A549 (cell line): ENCODE measurements at regions not wholly inside any gene's neighbourhood (a gene's known extent, or its start where the extent isn't known, plus 50 kb on each side); places are given as distances from the start of the nearest gene placed in this dataset.

Source experiments
- ATAC-seq, 2 experiments: fragments of 200-7000 bp in 1 of 2; fragments of >200 bp in 1 of 2; cut with Nextera tagmentation in 1 of 2; cut with Tn5 transposase in 1 of 2; 3 replicates each; pipeline versions ENCODE4 v1.8.0 to v1.9.1; 2018 to 2020; ENCODE audit warnings: mild to moderate bottlenecking in 1 of 2, moderate library complexity in 1 of 2
- CTCF ChIA-PET: fragments of 300-600 bp; sonication (Branson Sonifier 250); formaldehyde crosslinking; extraction: SDS; loops from one replicate; lab custom pipeline; 2021; ENCODE audit warnings: antibody characterized with exemption, inconsistent platforms; lab: Yijun Ruan, JAX
- POLR2A ChIA-PET: fragments of 350-600 bp; formaldehyde crosslinking; extraction: SDS; loops from one replicate; lab custom pipeline; 2021; ENCODE audit warnings: antibody characterized with exemption, inconsistent platforms; lab: Yijun Ruan, JAX
- DNase-seq, 2 experiments: peaks; one replicate each; pipeline versions ENCODE4 v3.0.0 to v3.0.0-alpha.2; 2011 to 2016; ENCODE audit warnings: low read depth in 1 of 2, low spot score in 1 of 2
- FAIRE-seq: peaks from 2 replicates; lab custom pipeline; 2011; peaks lifted over from hg19 to GRCh38; lab: Jason Lieb, UNC
- H3K27ac ChIP-seq, 2 experiments: fragments of >200 bp; sonication (Bioruptor Twin); formaldehyde crosslinking; 3 replicates each; pipeline ENCODE4 v1.5.1; 2016 to 2017
- H3K4me1 ChIP-seq: fragments of >200 bp; sonication (Bioruptor Twin); formaldehyde crosslinking; 3 replicates; pipeline ENCODE4 v1.6.1; 2016
- H3K4me2 ChIP-seq: fragments of >200 bp; sonication (Bioruptor Twin); formaldehyde crosslinking; 3 replicates; pipeline ENCODE4 v1.6.1; 2016
- H3K4me3 ChIP-seq: fragments of >200 bp; sonication (Bioruptor Twin); formaldehyde crosslinking; 3 replicates; pipeline ENCODE4 v1.5.1; 2016
- H3K9me3 ChIP-seq: fragments of >200 bp; sonication (Bioruptor Twin); formaldehyde crosslinking; 3 replicates; pipeline ENCODE4 v1.6.1; 2016
- CBX8 ChIP-seq: fragments of 200-600 bp; sonication (generic); IDR thresholded peaks from 2 replicates; pipeline ENCODE4 v1.6.1; 2016
- CHD2 ChIP-seq: fragments of 150-350 bp; IDR thresholded peaks from 2 replicates; pipeline ENCODE4 v1.6.1; 2014; ENCODE audit warnings: low read length; ENCODE audit not compliant: partially characterized antibody
- CHD4 ChIP-seq: fragments of 200-600 bp; sonication (generic); IDR thresholded peaks from 2 replicates; pipeline ENCODE4 v1.6.1; 2016; ENCODE audit warnings: antibody characterized with exemption, mild to moderate bottlenecking, borderline replicate concordance
- CTCF ChIP-seq: fragments of >200 bp; sonication (Bioruptor Twin); formaldehyde crosslinking; IDR thresholded peaks from 3 replicates; pipeline ENCODE4 v1.5.1; 2016
- EHMT2 ChIP-seq: fragments of 200-600 bp; sonication (generic); IDR thresholded peaks from 2 replicates; pipeline ENCODE4 v1.6.1; 2016; ENCODE audit warnings: antibody characterized with exemption, low read depth, mild to moderate bottlenecking, moderate library complexity
- ESRRA ChIP-seq: fragments of 150-350 bp; IDR thresholded peaks from 2 replicates; pipeline ENCODE4 v1.6.1; 2014; ENCODE audit warnings: mild to moderate bottlenecking, low read length, borderline replicate concordance
- FOSB ChIP-seq: fragments of 250-450 bp; sonication (Bioruptor Pico); IDR thresholded peaks from 2 replicates; pipeline ENCODE4 v1.5.0; 2020; ENCODE audit warnings: mild to moderate bottlenecking, moderate library complexity
- FOXS1 ChIP-seq: fragments of 250-450 bp; sonication (Bioruptor Pico); IDR thresholded peaks from 2 replicates; pipeline ENCODE4 v1.5.0; 2020; ENCODE audit warnings: mild to moderate bottlenecking, moderate library complexity
- GATA3 ChIP-seq: IDR thresholded peaks from 2 replicates; pipeline ENCODE4 v1.6.1; 2012; ENCODE audit warnings: borderline replicate concordance
- HOXB13 ChIP-seq: fragments of 250-450 bp; sonication (Bioruptor Pico); IDR thresholded peaks from 2 replicates; pipeline ENCODE4 v1.5.0; 2020; ENCODE audit warnings: low read depth, mild to moderate bottlenecking, moderate library complexity
- JUN ChIP-seq, 2 experiments: fragments of >200 bp; sonication (Bioruptor Twin); formaldehyde crosslinking; IDR thresholded peaks; 2 replicates in 1 of 2; 3 replicates in 1 of 2; pipeline ENCODE4 v1.6.1; 2016 to 2017
- JUNB ChIP-seq: fragments of >200 bp; sonication (Bioruptor Twin); formaldehyde crosslinking; IDR thresholded peaks from 2 replicates; pipeline ENCODE4 v1.6.1; 2016
- KDM1A ChIP-seq: fragments of 200-600 bp; sonication (generic); IDR thresholded peaks from 2 replicates; pipeline ENCODE4 v1.6.1; 2016; ENCODE audit warnings: low read depth, mild to moderate bottlenecking
- KDM5A ChIP-seq: fragments of 200-600 bp; sonication (generic); IDR thresholded peaks from 2 replicates; pipeline ENCODE4 v1.6.1; 2016; ENCODE audit warnings: antibody characterized with exemption, mild to moderate bottlenecking
- MYC ChIP-seq: IDR thresholded peaks from 2 replicates; pipeline ENCODE4 v1.6.1; 2012; ENCODE audit warnings: mild to moderate bottlenecking, inconsistent platforms, low read length, improper control_type of control experiment, borderline replicate concordance
- NR3C1 ChIP-seq: fragments of >200 bp; sonication (Bioruptor Twin); formaldehyde crosslinking; IDR thresholded peaks from 3 replicates; pipeline ENCODE4 v1.6.1; 2017
- PHF8 ChIP-seq: fragments of 200-600 bp; sonication (generic); IDR thresholded peaks from 2 replicates; pipeline ENCODE4 v1.6.1; 2016; ENCODE audit warnings: low read depth, mild to moderate bottlenecking, antibody characterized with exemption, moderate library complexity, borderline replicate concordance
- RARB ChIP-seq: fragments of 250-450 bp; sonication (Bioruptor Pico); IDR thresholded peaks from 2 replicates; pipeline ENCODE4 v1.8.0; 2021; ENCODE audit warnings: mild to moderate bottlenecking, moderate library complexity
- RFX5 ChIP-seq: fragments of 450-650 bp; IDR thresholded peaks from 2 replicates; pipeline ENCODE4 v1.7.1; 2014; ENCODE audit warnings: antibody characterized with exemption, mild to moderate bottlenecking, moderate library complexity
- RNF2 ChIP-seq: fragments of 200-600 bp; sonication (generic); IDR thresholded peaks from 2 replicates; pipeline ENCODE4 v1.6.1; 2016; ENCODE audit warnings: low read depth, mild to moderate bottlenecking, antibody characterized with exemption, moderate library complexity, borderline replicate concordance
- SREBF2 ChIP-seq: fragments of 450-650 bp; IDR thresholded peaks from 2 replicates; pipeline ENCODE4 v1.6.1; 2014; ENCODE audit warnings: mild to moderate bottlenecking, moderate library complexity
- TFCP2L1 ChIP-seq: fragments of 250-450 bp; sonication (Bioruptor Pico); IDR thresholded peaks from 2 replicates; pipeline ENCODE4 v1.5.0; 2021; ENCODE audit warnings: mild to moderate bottlenecking
- TP53 ChIP-seq: fragments of 250-450 bp; sonication (Bioruptor Pico); IDR thresholded peaks from 2 replicates; pipeline ENCODE4 v1.5.0; 2021; ENCODE audit warnings: mild to moderate bottlenecking, moderate library complexity
- USF2 ChIP-seq: fragments of 450-650 bp; IDR thresholded peaks from 2 replicates; pipeline ENCODE4 v1.6.1; 2014; ENCODE audit warnings: antibody characterized with exemption
- ZFP36 ChIP-seq: fragments of 450-650 bp; IDR thresholded peaks from 2 replicates; pipeline ENCODE4 v1.6.1; 2014; ENCODE audit warnings: borderline replicate concordance; ENCODE audit not compliant: partially characterized antibody
- WGBS: methylation state at CpG from one replicate; pipeline ENCODE4 v1.1.6; 2017; ENCODE audit errors: missing lambda C conversion rate; 5-methylcytosine and 5-hydroxymethylcytosine counted together
- TF ChIP-seq, protein P1 (sequence below): fragments of 250-450 bp; sonication (Bioruptor Pico); IDR thresholded peaks from 2 replicates; pipeline ENCODE4 v1.5.0; 2021; ENCODE audit warnings: mild to moderate bottlenecking, moderate library complexity, borderline replicate concordance
- TF ChIP-seq, protein P2 (sequence below): fragments of >200 bp; sonication (Bioruptor Twin); formaldehyde crosslinking; IDR thresholded peaks from 2 replicates; pipeline ENCODE4 v1.6.1; 2016

- ChIA-PET POLR2A (no interaction called here), CTCF (no interaction called here)
- no peak for ATAC-seq
- FAIRE-seq = no peak
- Histone ChIP-seq H3K27ac (no peak overlapping the region), H3K4me1 (no peaks in the 10 kb centered on the region), H3K4me2 (no peak overlapping the region), H3K9me3 (no peaks in the 10 kb centered on the region), H3K4me3 (no peak overlapping the region)
- no peak for DNase-seq
- TF ChIP-seq CBX8 (no peak), FOXS1 (no peak), KDM1A (no peak), NR3C1 (no peak), MYC (no peak), CHD4 (no peak), USF2 (no peak), TP53 (no peak)
- WGBS = 73% methylated on average over 3 of the region's 3 CpGs
Observed at GRCh38 chr14:62614122-62614521, 431.1 kb downstream of the KCNH5 start.

- ATAC-seq (no peak), DNase-seq (no peak), FAIRE-seq (no peak)
- WGBS = 27% methylated on average over 4 of the region's 4 CpGs
- TF ChIP-seq GATA3 = no peak
- TF ChIP-seq USF2 = no peak
- TF ChIP-seq, protein P1, sequence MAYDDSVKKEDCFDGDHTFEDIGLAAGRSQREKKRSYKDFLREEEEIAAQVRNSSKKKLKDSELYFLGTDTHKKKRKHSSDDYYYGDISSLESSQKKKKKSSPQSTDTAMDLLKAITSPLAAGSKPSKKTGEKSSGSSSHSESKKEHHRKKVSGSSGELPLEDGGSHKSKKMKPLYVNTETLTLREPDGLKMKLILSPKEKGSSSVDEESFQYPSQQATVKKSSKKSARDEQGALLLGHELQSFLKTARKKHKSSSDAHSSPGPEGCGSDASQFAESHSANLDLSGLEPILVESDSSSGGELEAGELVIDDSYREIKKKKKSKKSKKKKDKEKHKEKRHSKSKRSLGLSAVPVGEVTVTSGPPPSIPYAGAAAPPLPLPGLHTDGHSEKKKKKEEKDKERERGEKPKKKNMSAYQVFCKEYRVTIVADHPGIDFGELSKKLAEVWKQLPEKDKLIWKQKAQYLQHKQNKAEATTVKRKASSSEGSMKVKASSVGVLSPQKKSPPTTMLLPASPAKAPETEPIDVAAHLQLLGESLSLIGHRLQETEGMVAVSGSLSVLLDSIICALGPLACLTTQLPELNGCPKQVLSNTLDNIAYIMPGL (CRISPR knock-in tag) = no peak
- TF ChIP-seq HOXB13 (CRISPR knock-in tag) = no peak
- TF ChIP-seq RFX5 = no peak
- TF ChIP-seq CTCF = no peak
- no peak for TF ChIP-seq RNF2
- no peak for TF ChIP-seq JUNB
- no peak for TF ChIP-seq CHD2
- no peak for TF ChIP-seq ESRRA
- TF ChIP-seq FOSB = no peak
- no peak for TF ChIP-seq RARB (CRISPR knock-in tag)
- TF ChIP-seq SREBF2 = no peak
- TF ChIP-seq JUN (IDR thresholded peaks at IDR 0.05) = no peak
- TF ChIP-seq ZFP36 = no peak
- no peak for TF ChIP-seq EHMT2
- TF ChIP-seq PHF8 = no peak
- TF ChIP-seq, protein P2, sequence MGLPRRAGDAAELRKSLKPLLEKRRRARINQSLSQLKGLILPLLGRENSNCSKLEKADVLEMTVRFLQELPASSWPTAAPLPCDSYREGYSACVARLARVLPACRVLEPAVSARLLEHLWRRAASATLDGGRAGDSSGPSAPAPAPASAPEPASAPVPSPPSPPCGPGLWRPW = no peak
- TF ChIP-seq KDM5A = no peak
- no peak for TF ChIP-seq TFCP2L1 (CRISPR knock-in tag)
- Histone ChIP-seq H3K9me3 (no peaks in the 10 kb centered on the region), H3K4me2 (peak overlapping the region; percentile 21; the same call in 2 of the 3 replicates), H3K27ac (no peak overlapping the region), H3K4me1 (no peaks in the 10 kb centered on the region), H3K4me3 (no peak overlapping the region)
- ChIA-PET CTCF (no interaction called here), POLR2A (no interaction called here)
Observed at GRCh38 chr14:62616668-62617067, 428.6 kb downstream of the KCNH5 start.
